H1 (cell line): ENCODE measurements at regions not wholly inside any gene's neighbourhood (a gene's known extent, or its start where the extent isn't known, plus 50 kb on each side); places are given as distances from the start of the nearest gene placed in this dataset.

Experiments
- CTCF ChIA-PET: fragments of 300-600 bp; sonication (Branson Sonifier 250); formaldehyde crosslinking; loops from one replicate; lab custom pipeline; 2021; ENCODE audit not compliant: partially characterized antibody; lab: Charles Lee
- POLR2A ChIA-PET: fragments of 300-600 bp; sonication (Branson Sonifier 250); formaldehyde crosslinking; loops from one replicate; lab custom pipeline; 2021; ENCODE audit warnings: inconsistent platforms; ENCODE audit not compliant: partially characterized antibody; lab: Charles Lee
- DNase-seq, 2 experiments: peaks; one replicate each; pipeline versions ENCODE4 v3.0.0 to v3.0.0-alpha.2; 2010 to 2022; ENCODE audit warnings: low spot score in 2 of 2, low read depth in 1 of 2, mixed read lengths in 1 of 2
- FAIRE-seq: peaks from 2 replicates; lab custom pipeline; 2011; peaks lifted over from hg19 to GRCh38; lab: Jason Lieb, UNC
- H2AFZ ChIP-seq: 2 replicates; pipeline ENCODE4 v1.8.1; 2012; ENCODE audit warnings: low read length, inconsistent platforms
- H2AK5ac ChIP-seq: 2 replicates; pipeline ENCODE4 v1.6.1; 2013; ENCODE audit warnings: low read depth, low read length
- H2BK120ac ChIP-seq: replicated peaks from 2 replicates; pipeline ENCODE3; 2013; ENCODE audit warnings: low read depth, low read length, inconsistent platforms
- H2BK12ac ChIP-seq: 2 replicates; pipeline ENCODE4 v1.6.1; 2013; ENCODE audit warnings: low read depth, low read length
- H2BK15ac ChIP-seq: 2 replicates; pipeline ENCODE4 v1.6.1; 2013; ENCODE audit warnings: low read length
- H2BK20ac ChIP-seq: 2 replicates; pipeline ENCODE4 v1.6.1; 2013; ENCODE audit warnings: low read length
- H2BK5ac ChIP-seq: 2 replicates; pipeline ENCODE4 v1.6.1; 2013; ENCODE audit warnings: low read depth, low read length
- H3K14ac ChIP-seq: 2 replicates; pipeline ENCODE4 v1.6.1; 2013; ENCODE audit warnings: inconsistent platforms; ENCODE audit not compliant: insufficient read length
- H3K18ac ChIP-seq: 2 replicates; pipeline ENCODE4 v1.6.1; 2013; ENCODE audit warnings: low read length; ENCODE audit errors: extremely low read depth
- H3K23ac ChIP-seq: 2 replicates; pipeline ENCODE4 v1.6.1; 2013; ENCODE audit warnings: inconsistent platforms; ENCODE audit not compliant: insufficient read length
- H3K23me2 ChIP-seq: 2 replicates; pipeline ENCODE4 v1.6.1; 2013; ENCODE audit warnings: low read depth, low read length
- H3K27ac ChIP-seq: 2 replicates; pipeline ENCODE4 v1.6.1; 2011; ENCODE audit warnings: low read depth, low read length, inconsistent platforms
- H3K27me3 ChIP-seq, 4 experiments: replicated peaks in 1 of 4; 1 replicate in 1 of 4; 2 replicates in 3 of 4; pipeline versions ENCODE4 v1.6.1 to v1.8.1; 2011 to 2013; ENCODE audit warnings: low read length in 3 of 4, mild to moderate bottlenecking in 3 of 4, inconsistent platforms in 2 of 4, mixed read lengths in 2 of 4, moderate library complexity in 1 of 4; ENCODE audit not compliant: control insufficient read depth in 3 of 4, insufficient read depth in 3 of 4; ENCODE audit errors: extremely low read depth in 1 of 4
- H3K36me3 ChIP-seq, 4 experiments: 2 replicates each; pipeline versions ENCODE4 v1.6.1 to v1.8.1; 2011 to 2013; ENCODE audit warnings: mild to moderate bottlenecking in 4 of 4, low read length in 3 of 4, moderate library complexity in 2 of 4, control low read depth in 1 of 4, inconsistent platforms in 1 of 4; ENCODE audit not compliant: insufficient read depth in 4 of 4, control insufficient read depth in 2 of 4
- H3K4ac ChIP-seq: replicated peaks from 2 replicates; pipeline ENCODE3; 2013; ENCODE audit warnings: low read length, low read depth, mixed read lengths, inconsistent platforms; ENCODE audit not compliant: insufficient read length
- H3K4me1 ChIP-seq, 4 experiments: replicated peaks in 1 of 4; 1 replicate in 1 of 4; 2 replicates in 3 of 4; pipeline versions ENCODE4 v1.6.1 to v1.8.1; 2011 to 2013; ENCODE audit warnings: low read length in 3 of 4, inconsistent platforms in 2 of 4, mixed read lengths in 1 of 4; ENCODE audit not compliant: insufficient read depth in 4 of 4, control insufficient read depth in 3 of 4
- H3K4me2 ChIP-seq, 2 experiments: 2 replicates each; pipeline versions ENCODE4 v1.6.1 to v1.8.1; 2011 to 2013; ENCODE audit warnings: low read depth in 2 of 2, low read length in 2 of 2, control low read depth in 1 of 2, inconsistent platforms in 1 of 2, mild to moderate bottlenecking in 1 of 2; ENCODE audit not compliant: insufficient read depth in 1 of 2
- H3K4me3 ChIP-seq, 4 experiments: fragments of 200-600, 300-600 bp in 1 of 4; sonication (generic), shearing (Covaris generic), sonication (Bioruptor Twin) in 1 of 4; 2 replicates each; pipeline versions ENCODE4 v1.5.1 to v1.8.1; 2011 to 2016; ENCODE audit warnings: low read length in 4 of 4, low read depth in 3 of 4, control low read depth in 2 of 4, inconsistent platforms in 2 of 4, mild to moderate bottlenecking in 2 of 4, mixed read lengths in 1 of 4, moderate library complexity in 1 of 4; ENCODE audit not compliant: insufficient read depth in 2 of 4; ENCODE audit errors: extremely low read depth in 1 of 4
- H3K56ac ChIP-seq: replicated peaks from 2 replicates; pipeline ENCODE3; 2013; ENCODE audit warnings: low read depth, mild to moderate bottlenecking, mixed read lengths, low read length, inconsistent platforms; ENCODE audit not compliant: insufficient read length
- H3K79me1 ChIP-seq: 2 replicates; pipeline ENCODE4 v1.6.1; 2013; ENCODE audit warnings: low read depth, low read length, control low read depth
- H3K79me2 ChIP-seq, 2 experiments: 2 replicates each; pipeline versions ENCODE4 v1.6.1 to v1.8.1; 2012 to 2013; ENCODE audit warnings: low read length in 2 of 2, mild to moderate bottlenecking in 2 of 2, inconsistent platforms in 1 of 2; ENCODE audit not compliant: insufficient read depth in 2 of 2, control insufficient read depth in 1 of 2
- H3K9ac ChIP-seq, 4 experiments: replicated peaks in 1 of 4; 1 replicate in 1 of 4; 2 replicates in 3 of 4; pipeline versions ENCODE4 v1.6.1 to v1.8.1; 2011 to 2013; ENCODE audit warnings: low read depth in 3 of 4, low read length in 3 of 4, control low read depth in 2 of 4, mild to moderate bottlenecking in 2 of 4, moderate library complexity in 2 of 4, inconsistent platforms in 1 of 4; ENCODE audit errors: extremely low read depth in 1 of 4
- H3K9me3 ChIP-seq, 2 experiments: 2 replicates each; pipeline versions ENCODE4 v1.6.1 to v1.8.1; 2012 to 2013; ENCODE audit warnings: mild to moderate bottlenecking in 2 of 2, moderate library complexity in 2 of 2, control low read depth in 1 of 2, inconsistent platforms in 1 of 2, low read depth in 1 of 2, low read length in 1 of 2, mixed read lengths in 1 of 2; ENCODE audit not compliant: insufficient read depth in 2 of 2
- H4K20me1 ChIP-seq, 2 experiments: replicated peaks in 1 of 2; 2 replicates each; pipeline versions ENCODE3 to v1.8.1; 2011 to 2013; ENCODE audit warnings: inconsistent platforms in 2 of 2, low read length in 2 of 2, mild to moderate bottlenecking in 1 of 2; ENCODE audit not compliant: insufficient read depth in 2 of 2, control insufficient read depth in 1 of 2
- H4K5ac ChIP-seq: 2 replicates; pipeline ENCODE4 v1.6.1; 2013; ENCODE audit warnings: low read length, low read depth, mixed read lengths, inconsistent platforms; ENCODE audit not compliant: insufficient read length
- H4K8ac ChIP-seq: 2 replicates; pipeline ENCODE4 v1.8.0; 2013; ENCODE audit warnings: mild to moderate bottlenecking, moderate library complexity, low read length, inconsistent platforms; ENCODE audit not compliant: insufficient read depth; ENCODE audit errors: extremely low read depth
- H4K91ac ChIP-seq: replicated peaks from 2 replicates; pipeline ENCODE3; 2013; ENCODE audit warnings: low read length, mixed read lengths, inconsistent platforms; ENCODE audit not compliant: insufficient read length
- BCL11A ChIP-seq, 2 experiments: IDR thresholded peaks; one replicate each; pipeline ENCODE4 v1.6.1; 2011; ENCODE audit warnings: low read depth in 2 of 2, low read length in 2 of 2, mild to moderate bottlenecking in 2 of 2
- CBX5 ChIP-seq: fragments of 300-800, 300-1000 bp; sonication (generic); IDR thresholded peaks from 2 replicates; pipeline ENCODE4 v1.7.1; 2016; ENCODE audit warnings: antibody characterized with exemption, low read length, low read depth
- EZH2 ChIP-seq: fragments of 200-600 bp; sonication (generic); IDR thresholded peaks from 2 replicates; pipeline ENCODE4 v1.7.1; 2012; ENCODE audit warnings: low read depth, mild to moderate bottlenecking, moderate library complexity, low read length, inconsistent platforms; ENCODE audit not compliant: severe bottlenecking
- FOSL1 ChIP-seq: IDR thresholded peaks from 2 replicates; pipeline ENCODE4 v1.6.1; 2011; ENCODE audit warnings: mild to moderate bottlenecking, low read depth, low read length, moderate library complexity; ENCODE audit not compliant: insufficient read depth
- GABPA ChIP-seq: IDR thresholded peaks from 2 replicates; pipeline ENCODE4 v1.6.1; 2011; ENCODE audit warnings: mild to moderate bottlenecking, low read length, moderate library complexity, borderline replicate concordance; ENCODE audit not compliant: insufficient read depth
- JUN ChIP-seq: IDR thresholded peaks from 2 replicates; pipeline ENCODE4 v1.6.1; 2011; ENCODE audit warnings: low read depth, mild to moderate bottlenecking, improper control_type of control experiment, low read length
- KDM1A ChIP-seq: fragments of 200-600, 300-600 bp; sonication (generic); IDR thresholded peaks from 2 replicates; pipeline ENCODE4 v1.7.1; 2016; ENCODE audit warnings: mild to moderate bottlenecking, low read length, borderline replicate concordance
- MAX ChIP-seq: IDR thresholded peaks from 2 replicates; pipeline ENCODE4 v1.6.1; 2012; ENCODE audit warnings: inconsistent platforms
- POLR2A ChIP-seq, 2 experiments: IDR thresholded peaks; 1 replicate in 1 of 2; 2 replicates in 1 of 2; pipeline ENCODE4 v1.6.1; 2011; ENCODE audit warnings: low read depth in 2 of 2, low read length in 2 of 2, mild to moderate bottlenecking in 2 of 2; ENCODE audit errors: control extremely low read depth in 1 of 2
- POU5F1 ChIP-seq: IDR thresholded peaks from 2 replicates; pipeline ENCODE4 v1.6.1; 2011; ENCODE audit warnings: low read depth, mild to moderate bottlenecking, low read length, moderate library complexity
- RNF2 ChIP-seq: fragments of 200-900, 300-1000 bp; sonication (generic); IDR thresholded peaks from 2 replicates; pipeline ENCODE4 v1.7.1; 2016; ENCODE audit warnings: borderline replicate concordance, low read depth, mild to moderate bottlenecking, antibody characterized with exemption, low read length; ENCODE audit not compliant: poor library complexity, severe bottlenecking; ENCODE audit errors: missing control alignments
- SIN3A ChIP-seq, 2 experiments: IDR thresholded peaks in 1 of 2; conservative IDR thresholded peaks in 1 of 2; 2 replicates each; pipeline ENCODE4 v1.6.1; 2011 to 2012; ENCODE audit warnings: low read length in 2 of 2, improper control_type of control experiment in 1 of 2, low read depth in 1 of 2, mild to moderate bottlenecking in 1 of 2
- SIX5 ChIP-seq: IDR thresholded peaks from 2 replicates; pipeline ENCODE4 v1.6.1; 2011; ENCODE audit warnings: mild to moderate bottlenecking, low read depth, low read length
- WGBS, 2 experiments: shearing (Covaris generic) in 1 of 2; methylation state at CpG; one replicate each; pipeline versions ENCODE4 v1.1.6 to v1.1.7; 2013 to 2015; ENCODE audit warnings: low lambda C conversion rate in 2 of 2, mixed read lengths in 2 of 2, inconsistent platforms in 1 of 2, low coverage in 1 of 2, missing lambda C conversion rate in 1 of 2; ENCODE audit not compliant: insufficient replicate concordance in 2 of 2, insufficient coverage in 1 of 2, insufficient read length in 1 of 2; ENCODE audit errors: extremely low coverage in 1 of 2, missing lambda C conversion rate in 1 of 2; 5-methylcytosine and 5-hydroxymethylcytosine counted together
- TF ChIP-seq, protein P1 (sequence below): IDR thresholded peaks from 2 replicates; pipeline ENCODE4 v1.6.1; 2012; ENCODE audit warnings: inconsistent platforms

DNA sequence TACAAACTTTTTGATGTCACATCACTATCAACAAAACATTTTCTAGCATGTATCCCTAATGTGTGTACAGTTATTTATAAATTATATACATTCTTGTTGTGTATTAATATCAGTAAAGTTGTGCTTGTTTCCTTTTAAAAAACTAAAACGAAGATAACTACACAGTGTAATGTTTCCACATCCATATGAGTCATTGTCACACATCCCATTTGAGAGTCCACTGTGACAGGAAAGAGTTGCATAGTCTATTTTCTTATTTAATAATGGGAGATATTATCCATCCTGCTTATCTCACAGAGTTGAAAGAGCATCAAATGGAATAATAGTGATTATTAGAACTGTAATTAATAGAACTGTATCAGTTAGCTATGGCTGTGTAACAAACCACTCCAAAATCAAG, 434.0 kb upstream of the CLINT1 start:
- ChIA-PET CTCF (no interaction called here), POLR2A (no interaction called here)
- H3K23ac ChIP-seq: no peak overlapping the region
- H3K27ac ChIP-seq: no peak overlapping the region
- no peak overlapping the region for H3K14ac ChIP-seq
- no peaks in the 10 kb centered on the region; the same call in 1 of the 2 replicates for H3K79me1 ChIP-seq
- FAIRE-seq (no peak), DNase-seq (no peak)
- H2BK15ac ChIP-seq: no peak overlapping the region
- H3K56ac ChIP-seq: no peak overlapping the region
- H3K4ac ChIP-seq: no peak overlapping the region
- H2AK5ac ChIP-seq: no peak overlapping the region
- 0 out of 4 replicates have a peak, but pooled peaks cover 0 to 4% of the 10 kb centered on the region in 2 experiments for H3K9me3 ChIP-seq
- H4K5ac ChIP-seq: no peak overlapping the region
- no peaks in the 10 kb centered on the region for H3K27me3 ChIP-seq
- H3K4me2 ChIP-seq: no peak overlapping the region
- H3K18ac ChIP-seq: no peak overlapping the region
- H3K79me2 ChIP-seq: no peaks in the 10 kb centered on the region
- no peaks in the 10 kb centered on the region; a peak in 1 of 8 replicates for H3K36me3 ChIP-seq
- no peaks in the 10 kb centered on the region for H3K4me1 ChIP-seq
- no peak overlapping the region for H3K9ac ChIP-seq
- WGBS, 2 experiments: 90% methylated on average over 1 of the region's 1 CpG; no CpG with 5 or more reads in 1 of the 2 experiments
- no peak overlapping the region for H4K8ac ChIP-seq
- no peak overlapping the region for H2BK120ac ChIP-seq
- H4K20me1 ChIP-seq: no peaks in the 10 kb centered on the region
- no peak overlapping the region for H4K91ac ChIP-seq
- no peak overlapping the region for H3K4me3 ChIP-seq
- H2AFZ ChIP-seq: no peak overlapping the region
- no peak overlapping the region for H2BK12ac ChIP-seq
- H3K23me2 ChIP-seq: no peaks in the 10 kb centered on the region
- no peak overlapping the region for H2BK5ac ChIP-seq
- no peak overlapping the region for H2BK20ac ChIP-seq
- TF ChIP-seq GABPA: no peak
- TF ChIP-seq RNF2: no peak
- no peak for TF ChIP-seq POU5F1
- TF ChIP-seq POLR2A (IDR thresholded peaks at IDR 0.05; ENCODE audit: control extremely low read depth in 1 of 2, low read depth in 2 of 2, low read length in 2 of 2): no peak
- TF ChIP-seq JUN: no peak
- no peak for TF ChIP-seq BCL11A (IDR thresholded peaks at IDR 0.05; ENCODE audit: low read depth in 2 of 2, low read length in 2 of 2)
- no peak for TF ChIP-seq EZH2
- TF ChIP-seq, protein P1, sequence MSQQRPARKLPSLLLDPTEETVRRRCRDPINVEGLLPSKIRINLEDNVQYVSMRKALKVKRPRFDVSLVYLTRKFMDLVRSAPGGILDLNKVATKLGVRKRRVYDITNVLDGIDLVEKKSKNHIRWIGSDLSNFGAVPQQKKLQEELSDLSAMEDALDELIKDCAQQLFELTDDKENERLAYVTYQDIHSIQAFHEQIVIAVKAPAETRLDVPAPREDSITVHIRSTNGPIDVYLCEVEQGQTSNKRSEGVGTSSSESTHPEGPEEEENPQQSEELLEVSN: no peak
- no peak for TF ChIP-seq SIX5
- no peak for TF ChIP-seq FOSL1
- TF ChIP-seq CBX5: no peak
- TF ChIP-seq MAX: no peak
- no peak for TF ChIP-seq KDM1A
- TF ChIP-seq SIN3A (conservative IDR thresholded peaks at IDR 0.05 in 1 of 2, IDR thresholded peaks at IDR 0.05 in 1 of 2; ENCODE audit: low read depth in 1 of 2, low read length in 2 of 2): no peak
